ENCODE measurements at regions not wholly inside any gene's neighbourhood (a gene's known extent, or its start where the extent isn't known, plus 50 kb on each side); places are given as distances from the start of the nearest gene placed in this dataset.

GRCh38 chr12:41869432-41869831 lies 275.2 kb downstream of the GXYLT1 start:
- no peak for TF ChIP-seq EP300 (IDR thresholded peaks at IDR 0.05; ENCODE audit: borderline replicate concordance)
- TF ChIP-seq USF1 (IDR thresholded peaks at IDR 0.05) = no peak
- TF ChIP-seq REST (IDR thresholded peaks at IDR 0.05; ENCODE audit: low read depth) = no peak
- no peak for TF ChIP-seq NFIC (IDR thresholded peaks at IDR 0.05)
- TF ChIP-seq CREB1 (IDR thresholded peaks at IDR 0.05; ENCODE audit: low read depth) = no peak
- no peak for TF ChIP-seq TEAD4 (IDR thresholded peaks at IDR 0.05)
- no peak for TF ChIP-seq CEBPB (IDR thresholded peaks at IDR 0.05)

- no peak for TF ChIP-seq TCF12 (IDR thresholded peaks at IDR 0.05; ENCODE audit: low read depth)
- TF ChIP-seq CREB1 (IDR thresholded peaks at IDR 0.05; ENCODE audit: low read depth) = no peak
- no peak for TF ChIP-seq FOXM1 (IDR thresholded peaks at IDR 0.05; ENCODE audit: borderline replicate concordance, low read depth)
- TF ChIP-seq REST (IDR thresholded peaks at IDR 0.05; ENCODE audit: low read depth) = no peak
- no peak for TF ChIP-seq MAX (IDR thresholded peaks at IDR 0.05)
- no peak for TF ChIP-seq NFIC (IDR thresholded peaks at IDR 0.05)
- no peak for TF ChIP-seq ZBTB7A (IDR thresholded peaks at IDR 0.05; ENCODE audit: low read depth)
- no peak for TF ChIP-seq RAD21 (IDR thresholded peaks at IDR 0.05; ENCODE audit: low read depth)
Observed at GRCh38 chr12:41866878-41867430, 277.7 kb downstream of the GXYLT1 start.

GRCh38 chr12:41856228-41856627 lies 288.4 kb downstream of the GXYLT1 start:
- no peak for TF ChIP-seq MAX (IDR thresholded peaks at IDR 0.05)
- TF ChIP-seq ZBTB7A (IDR thresholded peaks at IDR 0.05; ENCODE audit: low read depth) = no peak
- TF ChIP-seq NFIC (IDR thresholded peaks at IDR 0.05) = no peak
- TF ChIP-seq YY1 (IDR thresholded peaks at IDR 0.05; ENCODE audit: low read depth) = no peak
- no peak for TF ChIP-seq CREB1 (IDR thresholded peaks at IDR 0.05; ENCODE audit: low read depth)
- TF ChIP-seq TAF1 (IDR thresholded peaks at IDR 0.05; ENCODE audit: low read depth) = no peak

- TF ChIP-seq EP300 (IDR thresholded peaks at IDR 0.05; ENCODE audit: borderline replicate concordance) (no peak), TAF1 (IDR thresholded peaks at IDR 0.05; ENCODE audit: low read depth) (no peak), USF1 (IDR thresholded peaks at IDR 0.05) (no peak), CREB1 (IDR thresholded peaks at IDR 0.05; ENCODE audit: low read depth) (no peak), FOXM1 (IDR thresholded peaks at IDR 0.05; ENCODE audit: borderline replicate concordance, low read depth) (no peak), RAD21 (IDR thresholded peaks at IDR 0.05; ENCODE audit: low read depth) (no peak), TCF12 (IDR thresholded peaks at IDR 0.05; ENCODE audit: low read depth) (no peak), TEAD4 (IDR thresholded peaks at IDR 0.05) (no peak), NFIC (IDR thresholded peaks at IDR 0.05) (no peak), CEBPB (IDR thresholded peaks at IDR 0.05) (no peak), REST (IDR thresholded peaks at IDR 0.05; ENCODE audit: low read depth) (no peak), MAX (IDR thresholded peaks at IDR 0.05) (no peak), YY1 (IDR thresholded peaks at IDR 0.05; ENCODE audit: low read depth) (no peak)
Observed at GRCh38 chr12:41850046-41850445, 294.6 kb downstream of the GXYLT1 start.

GRCh38 chr12:41846718-41847117 lies 298.0 kb downstream of the GXYLT1 start:
- TF ChIP-seq REST (IDR thresholded peaks at IDR 0.05; ENCODE audit: low read depth) (no peak), ZBTB7A (IDR thresholded peaks at IDR 0.05; ENCODE audit: low read depth) (no peak)

Data from Ishikawa (cell line).